UCSD-AML1 (cell line): ENCODE measurements at regions not wholly inside any gene's neighbourhood (a gene's known extent, or its start where the extent isn't known, plus 50 kb on each side); places are given as distances from the start of the nearest gene placed in this dataset.
A peak's percentile ranks its signal among the peaks of the same experiment; 100 is the strongest.
"Not testable (repeated sequence)": the region's sequence is repeated elsewhere in the genome, so short reads cannot be mapped to it uniquely, and the experiment has no call there.

Experiments
- DNase-seq: peaks from one replicate; lab custom pipeline; 2025; ENCODE audit not compliant: unreplicated experiment; lab: John Stamatoyannopoulos, UW

GRCh38 chr5:157997991-157998504 is 139.1 kb upstream of the CLINT1 start:
- DNase-seq: no peak

GRCh38 chr5:157994906-157995519 is 136.1 kb upstream of the CLINT1 start:
- DNase-seq: peak; percentile 55

- DNase-seq: no peak
These were observed 135.2 kb upstream of the CLINT1 start for GRCh38 chr5:157993986-157994691.

GRCh38 chr5:157993201-157993600 is 134.3 kb upstream of the CLINT1 start:
- DNase-seq: no peak

GRCh38 chr5:157990583-157991181 is 131.7 kb upstream of the CLINT1 start:
- DNase-seq: no peak

- no peak for DNase-seq
These were observed 130.4 kb upstream of the CLINT1 start for GRCh38 chr5:157989296-157989695.

GRCh38 chr5:157987259-157987658 is 128.3 kb upstream of the CLINT1 start:
- DNase-seq: no peak

GRCh38 chr5:157986431-157986990 is 127.6 kb upstream of the CLINT1 start:
- DNase-seq: no peak

- no peak for DNase-seq
These were observed 125.7 kb upstream of the CLINT1 start for GRCh38 chr5:157984611-157985010.

GRCh38 chr5:157983906-157984551 is 125.1 kb upstream of the CLINT1 start:
- DNase-seq: no peak

GRCh38 chr5:157978061-157978460 is 119.1 kb upstream of the CLINT1 start:
- DNase-seq: no peak

- no peak for DNase-seq
These were observed 117.5 kb upstream of the CLINT1 start for GRCh38 chr5:157976429-157976828.

- no peak for DNase-seq
These were observed 113.6 kb upstream of the CLINT1 start for GRCh38 chr5:157972579-157972978.

- DNase-seq: no peak
These were observed 112.7 kb upstream of the CLINT1 start for GRCh38 chr5:157971571-157972216.

- DNase-seq: not testable (repeated sequence)
These were observed 109.6 kb upstream of the CLINT1 start for GRCh38 chr5:157968570-157968969.

- DNase-seq: no peak
These were observed 107.0 kb upstream of the CLINT1 start for GRCh38 chr5:157965989-157966388.

GRCh38 chr5:157965040-157965678 is 106.2 kb upstream of the CLINT1 start:
- no peak for DNase-seq

GRCh38 chr5:157963761-157964160 is 104.8 kb upstream of the CLINT1 start:
- no peak for DNase-seq

- DNase-seq: no peak
These were observed 104.3 kb upstream of the CLINT1 start for GRCh38 chr5:157963244-157963643.

- DNase-seq: not testable (repeated sequence)
These were observed 103.7 kb upstream of the CLINT1 start for GRCh38 chr5:157962686-157963085.
